ENCODE measurements at regions not wholly inside any gene's neighbourhood (a gene's known extent, or its start where the extent isn't known, plus 50 kb on each side); places are given as distances from the start of the nearest gene placed in this dataset.
"Not testable (repeated sequence)": the region's sequence is repeated elsewhere in the genome, so short reads cannot be mapped to it uniquely, and the experiment has no call there.

DNA sequence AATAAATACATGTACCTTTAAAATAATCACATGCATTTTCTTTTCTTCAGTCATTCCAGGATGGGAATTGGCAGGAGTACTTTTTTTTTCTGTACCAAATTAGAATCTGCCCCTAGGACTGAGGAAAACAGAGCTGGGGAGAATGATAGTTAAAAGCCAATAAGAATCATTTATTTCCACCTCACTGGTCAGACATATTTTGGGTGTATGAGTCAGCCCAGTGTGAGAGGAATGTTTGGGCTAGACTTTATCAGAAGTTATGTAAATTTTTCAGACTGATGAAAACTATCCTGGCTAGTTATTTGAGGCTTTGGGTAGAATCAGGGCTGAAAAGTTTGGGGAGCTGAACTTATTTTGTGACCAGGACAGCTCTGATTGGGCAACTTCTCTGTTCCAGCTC lies 303.1 kb upstream of the NPSR1 start:
- no peaks in the 10 kb centered on the region for H3K9me3 ChIP-seq (ENCODE audit: control insufficient read depth, insufficient read depth, low read depth, low read length)
- H3K27ac ChIP-seq (ENCODE audit: low read depth, low read length): no peak overlapping the region
- H3K4me3 ChIP-seq (ENCODE audit: low read depth, low read length): no peak overlapping the region
- no peaks in the 10 kb centered on the region for H3K36me3 ChIP-seq (ENCODE audit: control insufficient read depth, insufficient read depth, low read length)
- H3K9ac ChIP-seq (ENCODE audit: low read length): no peak overlapping the region
- H3K27me3 ChIP-seq (ENCODE audit: control insufficient read depth, insufficient read depth, low read length): peaks cover 36% of the 10 kb centered on the region; the same call in 1 of the 2 replicates
- H3K4me1 ChIP-seq (ENCODE audit: control insufficient read depth, insufficient read depth, low read length): peaks cover 16% of the 10 kb centered on the region

DNA sequence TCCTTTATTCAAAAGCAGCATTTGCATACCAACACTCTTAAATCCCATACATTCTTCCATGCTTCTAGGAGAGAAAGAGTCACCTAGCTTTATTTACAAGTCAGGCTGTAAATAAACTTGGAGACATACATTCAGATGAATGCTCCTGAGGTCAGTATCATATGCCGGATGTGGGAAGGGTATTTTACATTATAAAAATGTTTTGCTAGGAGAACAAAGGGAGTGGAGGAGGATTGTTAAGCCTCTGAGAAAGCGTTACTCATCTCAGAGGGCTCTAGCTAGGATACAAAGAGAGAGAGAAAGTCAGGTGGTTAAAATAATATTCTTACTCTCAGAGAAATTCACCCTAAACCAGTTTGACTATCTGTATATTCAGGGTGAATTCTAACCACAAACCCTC lies 300.9 kb upstream of the NPSR1 start:
- H3K36me3 ChIP-seq (ENCODE audit: control insufficient read depth, insufficient read depth, low read length): no peaks in the 10 kb centered on the region
- H3K9me3 ChIP-seq (ENCODE audit: control insufficient read depth, insufficient read depth, low read depth, low read length): no peaks in the 10 kb centered on the region
- peaks cover 16% of the 10 kb centered on the region for H3K4me1 ChIP-seq (ENCODE audit: control insufficient read depth, insufficient read depth, low read length)
- no peak overlapping the region for H3K4me3 ChIP-seq (ENCODE audit: low read depth, low read length)
- peaks cover 36% of the 10 kb centered on the region; the same call in 1 of the 2 replicates for H3K27me3 ChIP-seq (ENCODE audit: control insufficient read depth, insufficient read depth, low read length)
- H3K27ac ChIP-seq (ENCODE audit: low read depth, low read length): no peak overlapping the region
- H3K9ac ChIP-seq (ENCODE audit: low read length): no peak overlapping the region

DNA sequence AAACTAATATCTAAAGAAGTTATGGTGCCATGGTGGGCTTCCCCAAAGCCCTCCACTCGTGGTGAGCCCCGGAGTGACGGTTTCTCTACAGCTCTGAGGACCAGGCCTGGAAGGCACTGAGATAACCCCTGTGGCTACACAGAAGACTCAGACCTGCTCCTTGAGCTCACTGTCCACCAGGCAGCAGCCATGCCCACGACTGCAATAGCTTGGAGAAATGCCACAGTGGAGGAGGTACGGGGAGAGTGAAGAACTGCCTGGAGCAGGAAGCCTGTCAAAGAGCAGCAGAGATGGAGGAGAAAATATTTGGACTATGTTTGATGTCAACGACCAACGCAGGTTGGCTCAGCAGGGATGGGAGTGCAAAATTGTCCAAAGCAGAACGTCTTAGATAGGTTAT lies 300.1 kb upstream of the NPSR1 start:
- no peaks in the 10 kb centered on the region for H3K36me3 ChIP-seq (ENCODE audit: control insufficient read depth, insufficient read depth, low read length)
- peaks cover 16% of the 10 kb centered on the region for H3K4me1 ChIP-seq (ENCODE audit: control insufficient read depth, insufficient read depth, low read length)
- peaks cover 36% of the 10 kb centered on the region; the same call in 1 of the 2 replicates for H3K27me3 ChIP-seq (ENCODE audit: control insufficient read depth, insufficient read depth, low read length)
- no peaks in the 10 kb centered on the region for H3K9me3 ChIP-seq (ENCODE audit: control insufficient read depth, insufficient read depth, low read depth, low read length)
- H3K27ac ChIP-seq (ENCODE audit: low read depth, low read length): no peak overlapping the region
- H3K9ac ChIP-seq (ENCODE audit: low read length): no peak overlapping the region
- no peak overlapping the region for H3K4me3 ChIP-seq (ENCODE audit: low read depth, low read length)

DNA sequence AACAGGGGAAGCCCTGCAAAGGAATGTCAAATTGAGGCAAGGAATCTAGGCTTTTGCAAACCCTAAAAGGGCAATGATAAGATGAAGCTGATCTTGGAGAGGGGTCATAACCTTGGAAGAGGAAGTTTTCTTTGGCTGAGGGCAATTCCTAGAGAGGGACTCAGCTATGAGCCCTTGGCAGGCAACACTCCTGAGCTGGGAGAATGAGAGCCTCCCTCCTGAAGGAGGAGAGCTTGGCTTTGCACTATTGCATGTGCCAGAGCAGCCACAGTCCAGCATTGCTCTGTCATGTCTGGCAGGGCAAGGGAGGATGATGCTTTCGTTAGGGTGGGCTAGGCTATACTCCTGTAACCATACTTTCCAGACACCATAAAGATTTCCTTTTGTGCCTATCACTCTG lies 299.4 kb upstream of the NPSR1 start:
- H3K9me3 ChIP-seq (ENCODE audit: control insufficient read depth, insufficient read depth, low read depth, low read length); H3K36me3 ChIP-seq (ENCODE audit: control insufficient read depth, insufficient read depth, low read length); H3K9ac ChIP-seq (ENCODE audit: low read length); H3K27ac ChIP-seq (ENCODE audit: low read depth, low read length); H3K4me3 ChIP-seq (ENCODE audit: low read depth, low read length): not testable (repeated sequence)
- Histone ChIP-seq H3K4me1 (ENCODE audit: control insufficient read depth, insufficient read depth, low read length) (peaks cover 16% of the 10 kb centered on the region), H3K27me3 (ENCODE audit: control insufficient read depth, insufficient read depth, low read length) (peaks cover 36% of the 10 kb centered on the region; the same call in 1 of the 2 replicates)

DNA sequence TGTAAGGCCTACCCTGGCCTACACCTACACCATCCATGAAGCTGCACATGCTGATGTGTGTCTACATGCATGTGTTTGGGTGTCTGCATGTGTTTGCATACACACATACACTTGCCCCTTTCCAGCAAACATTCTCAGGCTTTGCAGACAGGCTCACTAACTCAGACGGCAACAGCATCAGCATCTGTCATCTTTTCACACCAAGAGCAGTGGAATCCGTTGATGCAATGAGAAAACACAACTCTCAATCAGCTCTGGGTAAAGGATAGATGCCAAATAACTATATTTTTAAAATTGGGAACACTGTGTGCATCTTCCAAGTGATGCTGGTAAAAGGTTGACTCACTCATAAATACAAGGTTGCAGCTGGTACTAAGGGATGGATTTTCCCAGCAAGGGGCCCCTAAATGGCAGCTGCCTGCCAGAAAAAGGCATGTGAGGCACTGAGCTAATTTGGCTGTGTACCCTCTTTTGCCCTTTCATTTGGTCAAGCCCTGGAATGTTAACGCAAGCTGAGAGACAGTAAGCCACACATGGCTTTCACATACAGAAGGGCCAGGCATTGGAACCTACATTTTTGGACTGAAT lies 296.3 kb upstream of the NPSR1 start:
- no peak overlapping the region for H3K27ac ChIP-seq (ENCODE audit: low read depth, low read length)
- peaks cover 18% of the 10 kb centered on the region; the same call in 1 of the 2 replicates for H3K27me3 ChIP-seq (ENCODE audit: control insufficient read depth, insufficient read depth, low read length)
- H3K4me3 ChIP-seq (ENCODE audit: low read depth, low read length): no peak overlapping the region
- H3K36me3 ChIP-seq (ENCODE audit: control insufficient read depth, insufficient read depth, low read length): no peaks in the 10 kb centered on the region
- H3K9ac ChIP-seq (ENCODE audit: low read length): no peak overlapping the region
- H3K9me3 ChIP-seq (ENCODE audit: control insufficient read depth, insufficient read depth, low read depth, low read length): no peaks in the 10 kb centered on the region
- H3K4me1 ChIP-seq (ENCODE audit: control insufficient read depth, insufficient read depth, low read length): peaks cover 8% of the 10 kb centered on the region

DNA sequence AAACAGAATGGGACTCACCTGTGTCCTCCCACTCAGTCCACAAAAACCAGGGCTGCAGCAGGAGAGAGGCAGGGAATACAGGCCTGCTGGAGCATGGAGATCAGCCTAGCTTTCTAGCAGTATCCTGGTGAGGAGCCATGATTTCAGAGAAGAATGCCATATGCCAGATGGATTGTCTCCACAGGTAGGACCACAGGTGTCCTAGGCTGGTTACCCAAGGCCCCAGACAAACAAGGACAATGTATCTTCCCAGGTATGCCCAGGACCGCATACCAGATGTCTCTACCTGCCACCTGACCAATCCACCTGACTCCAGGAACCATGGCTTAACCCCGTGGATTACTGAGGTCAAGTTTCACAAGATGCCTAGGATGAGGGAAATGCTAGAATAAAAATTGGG lies 295.4 kb upstream of the NPSR1 start:
- peaks cover 14% of the 10 kb centered on the region; the same call in 1 of the 2 replicates for H3K27me3 ChIP-seq (ENCODE audit: control insufficient read depth, insufficient read depth, low read length)
- H3K36me3 ChIP-seq (ENCODE audit: control insufficient read depth, insufficient read depth, low read length): no peaks in the 10 kb centered on the region
- H3K9ac ChIP-seq (ENCODE audit: low read length): no peak overlapping the region
- no peaks in the 10 kb centered on the region for H3K9me3 ChIP-seq (ENCODE audit: control insufficient read depth, insufficient read depth, low read depth, low read length)
- H3K27ac ChIP-seq (ENCODE audit: low read depth, low read length): no peak overlapping the region
- no peaks in the 10 kb centered on the region for H3K4me1 ChIP-seq (ENCODE audit: control insufficient read depth, insufficient read depth, low read length)
- no peak overlapping the region for H3K4me3 ChIP-seq (ENCODE audit: low read depth, low read length)

DNA sequence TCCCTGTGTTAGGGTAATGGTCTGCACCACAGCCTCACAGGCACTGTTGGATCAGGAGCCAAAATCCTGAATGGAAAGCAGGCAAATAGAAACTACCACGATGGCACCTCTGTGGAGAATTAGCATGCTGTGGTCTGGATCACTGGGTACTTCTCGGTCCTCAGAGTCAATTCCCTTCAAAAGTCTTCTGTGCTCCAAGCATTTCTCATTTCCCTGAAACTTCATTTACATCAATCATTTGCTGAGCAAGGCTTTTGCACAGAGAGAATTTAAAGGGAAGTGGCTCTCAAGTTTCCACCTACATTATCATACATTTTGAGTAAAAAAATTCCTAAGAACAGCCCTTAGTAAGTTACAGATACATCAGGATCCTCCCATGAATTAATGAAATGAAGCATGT lies 293.9 kb upstream of the NPSR1 start:
- Histone ChIP-seq H3K9me3 (ENCODE audit: control insufficient read depth, insufficient read depth, low read depth, low read length) (no peaks in the 10 kb centered on the region), H3K4me1 (ENCODE audit: control insufficient read depth, insufficient read depth, low read length) (no peaks in the 10 kb centered on the region), H3K36me3 (ENCODE audit: control insufficient read depth, insufficient read depth, low read length) (no peaks in the 10 kb centered on the region), H3K27ac (ENCODE audit: low read depth, low read length) (no peak overlapping the region), H3K4me3 (ENCODE audit: low read depth, low read length) (no peak overlapping the region), H3K9ac (ENCODE audit: low read length) (no peak overlapping the region), H3K27me3 (ENCODE audit: control insufficient read depth, insufficient read depth, low read length) (no peaks in the 10 kb centered on the region; the same call in 1 of the 2 replicates)

DNA sequence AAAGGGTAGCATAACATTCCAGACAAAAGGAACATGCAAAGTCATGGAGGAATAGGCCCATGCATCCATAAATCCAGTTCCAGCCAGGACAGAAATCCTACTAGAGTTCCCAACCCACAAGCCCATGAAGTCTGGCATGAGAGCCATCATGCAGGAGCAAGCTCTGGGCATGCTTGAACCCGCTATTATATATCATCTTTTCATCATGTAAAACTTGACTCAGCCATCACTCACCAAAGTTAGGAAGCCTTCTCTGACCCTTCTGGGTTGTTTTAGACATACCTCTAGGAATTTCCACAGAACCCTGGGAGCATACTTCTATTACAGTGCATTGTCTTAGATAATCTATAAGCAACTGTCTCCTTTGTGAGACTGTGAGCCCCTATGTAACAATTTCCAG lies 293.0 kb upstream of the NPSR1 start:
- Histone ChIP-seq H3K27me3 (ENCODE audit: control insufficient read depth, insufficient read depth, low read length) (no peaks in the 10 kb centered on the region; the same call in 1 of the 2 replicates), H3K4me1 (ENCODE audit: control insufficient read depth, insufficient read depth, low read length) (no peaks in the 10 kb centered on the region), H3K27ac (ENCODE audit: low read depth, low read length) (no peak overlapping the region), H3K9ac (ENCODE audit: low read length) (no peak overlapping the region), H3K36me3 (ENCODE audit: control insufficient read depth, insufficient read depth, low read length) (no peaks in the 10 kb centered on the region), H3K4me3 (ENCODE audit: low read depth, low read length) (no peak overlapping the region), H3K9me3 (ENCODE audit: control insufficient read depth, insufficient read depth, low read depth, low read length) (no peaks in the 10 kb centered on the region)

DNA sequence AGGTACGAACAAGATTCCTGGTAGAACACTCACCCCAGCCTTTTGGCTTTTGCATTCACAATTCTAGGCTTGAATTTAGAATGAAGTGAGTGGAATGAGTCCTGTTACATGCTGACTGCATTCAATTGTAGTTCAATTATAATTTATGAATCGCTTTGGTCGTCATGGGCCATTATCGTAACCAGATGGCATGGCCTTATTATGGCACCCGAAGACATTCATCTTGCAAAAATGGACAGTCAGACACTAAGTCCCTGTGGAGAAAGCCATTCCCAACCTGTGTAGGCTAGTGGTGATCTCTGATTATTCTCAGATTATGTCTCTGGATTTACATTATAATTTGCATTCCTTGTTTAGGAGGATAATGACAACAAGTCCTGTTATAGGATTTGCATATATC lies 292.4 kb upstream of the NPSR1 start:
- Histone ChIP-seq H3K9ac (ENCODE audit: low read length) (no peak overlapping the region), H3K9me3 (ENCODE audit: control insufficient read depth, insufficient read depth, low read depth, low read length) (no peaks in the 10 kb centered on the region), H3K27me3 (ENCODE audit: control insufficient read depth, insufficient read depth, low read length) (no peaks in the 10 kb centered on the region), H3K36me3 (ENCODE audit: control insufficient read depth, insufficient read depth, low read length) (no peaks in the 10 kb centered on the region), H3K4me3 (ENCODE audit: low read depth, low read length) (no peak overlapping the region), H3K27ac (ENCODE audit: low read depth, low read length) (no peak overlapping the region), H3K4me1 (ENCODE audit: control insufficient read depth, insufficient read depth, low read length) (no peaks in the 10 kb centered on the region)

DNA sequence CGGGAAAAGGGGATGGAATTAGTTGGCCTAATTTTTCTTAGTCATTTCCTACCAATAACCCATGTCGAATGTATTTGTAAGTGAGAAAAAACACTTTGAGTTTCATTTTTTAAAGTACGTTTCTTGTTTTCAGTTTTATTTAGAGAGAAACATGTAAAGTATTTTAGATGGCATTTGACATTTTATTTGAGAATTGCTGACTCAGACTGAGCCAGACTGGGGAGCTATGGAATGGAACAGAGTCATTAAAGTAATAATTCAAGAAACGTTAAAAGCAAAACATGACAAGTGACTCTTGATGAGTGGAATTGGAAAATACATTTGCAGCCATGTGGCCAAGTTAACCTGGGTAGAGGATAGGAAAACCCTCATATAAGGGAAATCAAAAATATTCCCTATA lies 286.1 kb upstream of the NPSR1 start:
- Histone ChIP-seq H3K4me3 (ENCODE audit: low read depth, low read length) (no peak overlapping the region), H3K9ac (ENCODE audit: low read length) (no peak overlapping the region), H3K27ac (ENCODE audit: low read depth, low read length) (no peak overlapping the region), H3K9me3 (ENCODE audit: control insufficient read depth, insufficient read depth, low read depth, low read length) (no peaks in the 10 kb centered on the region), H3K36me3 (ENCODE audit: control insufficient read depth, insufficient read depth, low read length) (no peaks in the 10 kb centered on the region), H3K4me1 (ENCODE audit: control insufficient read depth, insufficient read depth, low read length) (no peaks in the 10 kb centered on the region), H3K27me3 (ENCODE audit: control insufficient read depth, insufficient read depth, low read length) (no peaks in the 10 kb centered on the region)

DNA sequence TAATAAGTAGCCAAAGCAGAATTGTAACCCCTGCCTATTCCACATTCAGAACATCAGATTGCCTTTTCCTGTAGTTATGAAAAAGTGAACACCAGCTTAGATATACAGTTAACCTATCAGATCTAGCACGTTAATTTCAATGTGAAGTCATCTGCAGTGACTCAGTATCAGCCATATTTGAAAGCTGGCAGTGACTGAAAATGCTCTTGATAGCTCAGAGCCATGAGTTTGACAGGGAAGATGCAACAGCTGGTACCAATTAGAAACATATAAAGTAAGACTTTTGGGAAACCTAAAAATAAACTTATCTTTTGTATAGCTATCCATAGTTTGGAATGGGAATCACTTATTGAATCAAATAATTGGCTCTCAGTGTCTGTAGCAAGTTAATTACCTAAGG lies 284.1 kb upstream of the NPSR1 start:
- H3K9ac ChIP-seq (ENCODE audit: low read length): no peak overlapping the region
- H3K27me3 ChIP-seq (ENCODE audit: control insufficient read depth, insufficient read depth, low read length): no peaks in the 10 kb centered on the region
- H3K27ac ChIP-seq (ENCODE audit: low read depth, low read length): no peak overlapping the region

More for the DNA sequence above, 284.1 kb upstream of the NPSR1 start:
- Histone ChIP-seq H3K9me3 (ENCODE audit: control insufficient read depth, insufficient read depth, low read depth, low read length) (no peaks in the 10 kb centered on the region), H3K4me3 (ENCODE audit: low read depth, low read length) (no peak overlapping the region), H3K36me3 (ENCODE audit: control insufficient read depth, insufficient read depth, low read length) (no peaks in the 10 kb centered on the region), H3K4me1 (ENCODE audit: control insufficient read depth, insufficient read depth, low read length) (no peaks in the 10 kb centered on the region)

All from HUES6 (cell line).